Lung (tissue), 11 donors: ENCODE measurements at regions not wholly inside any gene's neighbourhood (a gene's known extent, or its start where the extent isn't known, plus 50 kb on each side); places are given as distances from the start of the nearest gene placed in this dataset.

ENCODE experiments used
- ATAC-seq: fragments of 200-7000 bp; cut with Tn5 transposase; one replicate; pipeline ENCODE4 v1.9.1; 2020; ENCODE audit warnings: moderate number of reproducible peaks; ENCODE audit not compliant: insufficient read depth, low FRiP score
- DNase-seq, 3 donors: peaks; one replicate each; pipeline ENCODE4 v3.0.0-alpha.2; 2013 to 2017
- H3K27ac ChIP-seq, 2 donors: one replicate each; pipeline ENCODE4 v1.5.1; 2013; ENCODE audit warnings: mild to moderate bottlenecking in 2 of 2, moderate library complexity in 2 of 2, control low read depth in 1 of 2, inconsistent platforms in 1 of 2, low read depth in 1 of 2, low read length in 1 of 2
- H3K27me3 ChIP-seq, 3 donors: one replicate each; pipeline ENCODE4 v1.5.1; 2013; ENCODE audit warnings: low read length in 2 of 3; ENCODE audit not compliant: control insufficient read depth in 3 of 3, insufficient read depth in 3 of 3
- H3K36me3 ChIP-seq, 4 donors: one replicate each; pipeline ENCODE4 v1.5.1; 2013; ENCODE audit warnings: low read length in 4 of 4, mild to moderate bottlenecking in 1 of 4, moderate library complexity in 1 of 4; ENCODE audit not compliant: control insufficient read depth in 4 of 4, insufficient read depth in 4 of 4
- H3K4me1 ChIP-seq, 5 donors: one replicate each; pipeline ENCODE4 v1.5.1; 2013; ENCODE audit warnings: low read length in 5 of 5, mild to moderate bottlenecking in 2 of 5, moderate library complexity in 1 of 5; ENCODE audit not compliant: control insufficient read depth in 5 of 5, insufficient read depth in 5 of 5
- H3K4me3 ChIP-seq: one replicate; pipeline ENCODE4 v1.5.1; 2013; ENCODE audit warnings: mild to moderate bottlenecking, control low read depth, moderate library complexity
- H3K9ac ChIP-seq, 2 donors: one replicate each; pipeline ENCODE4 v1.5.1; 2013; ENCODE audit warnings: low read length in 2 of 2, control low read depth in 1 of 2; ENCODE audit not compliant: insufficient read depth in 1 of 2
- H3K9me3 ChIP-seq, 4 donors: one replicate each; pipeline ENCODE4 v1.5.1; 2013; ENCODE audit warnings: low read length in 3 of 4, mild to moderate bottlenecking in 1 of 4, moderate library complexity in 1 of 4; ENCODE audit not compliant: control insufficient read depth in 4 of 4, insufficient read depth in 3 of 4
- WGBS, 2 donors: extraction: QIAGEN DNeasy Blood & Tissue Kit; methylation state at CpG; one replicate each; pipeline ENCODE4 v1.1.7; 2013; 5-methylcytosine and 5-hydroxymethylcytosine counted together
- TF ChIP-seq, protein P1 (sequence below): IDR thresholded peaks from 2 replicates; pipeline ENCODE4 v1.5.1; 2012; ENCODE audit warnings: mild to moderate bottlenecking; ENCODE audit errors: control extremely low read depth, extremely low read depth
- donor health status: control.
- donor health status: control.
- donor health status: Bipolar disorder and iron deficiency.
- donor health status: healthy.
- donor health status: DM: yes; HTN: yes; CAD: no.

GRCh38 chr1:234877761-234878160 is 250.9 kb downstream of the TOMM20 start:
- no peak overlapping the region for H3K27ac ChIP-seq
- no peak overlapping the region for H3K9ac ChIP-seq
- DNase-seq (no peak), ATAC-seq (no peak)
- no peaks in the 10 kb centered on the region for H3K27me3 ChIP-seq
- H3K36me3 ChIP-seq = no peaks in the 10 kb centered on the region
- no peaks in the 10 kb centered on the region for H3K9me3 ChIP-seq
- peaks cover 0 to 12% (median 5%) of the 10 kb centered on the region in 5 donors for H3K4me1 ChIP-seq
- TF ChIP-seq, protein P1, sequence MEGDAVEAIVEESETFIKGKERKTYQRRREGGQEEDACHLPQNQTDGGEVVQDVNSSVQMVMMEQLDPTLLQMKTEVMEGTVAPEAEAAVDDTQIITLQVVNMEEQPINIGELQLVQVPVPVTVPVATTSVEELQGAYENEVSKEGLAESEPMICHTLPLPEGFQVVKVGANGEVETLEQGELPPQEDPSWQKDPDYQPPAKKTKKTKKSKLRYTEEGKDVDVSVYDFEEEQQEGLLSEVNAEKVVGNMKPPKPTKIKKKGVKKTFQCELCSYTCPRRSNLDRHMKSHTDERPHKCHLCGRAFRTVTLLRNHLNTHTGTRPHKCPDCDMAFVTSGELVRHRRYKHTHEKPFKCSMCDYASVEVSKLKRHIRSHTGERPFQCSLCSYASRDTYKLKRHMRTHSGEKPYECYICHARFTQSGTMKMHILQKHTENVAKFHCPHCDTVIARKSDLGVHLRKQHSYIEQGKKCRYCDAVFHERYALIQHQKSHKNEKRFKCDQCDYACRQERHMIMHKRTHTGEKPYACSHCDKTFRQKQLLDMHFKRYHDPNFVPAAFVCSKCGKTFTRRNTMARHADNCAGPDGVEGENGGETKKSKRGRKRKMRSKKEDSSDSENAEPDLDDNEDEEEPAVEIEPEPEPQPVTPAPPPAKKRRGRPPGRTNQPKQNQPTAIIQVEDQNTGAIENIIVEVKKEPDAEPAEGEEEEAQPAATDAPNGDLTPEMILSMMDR = no peak
- WGBS, 2 donors = 95 to 97% methylated on average over 7 of the region's 7 CpGs
- no peak overlapping the region for H3K4me3 ChIP-seq

- peak overlapping the region; percentile 7 to 59 for H3K27ac ChIP-seq
- 39 to 46% methylated on average over 15 of the region's 15 CpGs for WGBS, 2 donors
- ATAC-seq (peak; percentile 71), DNase-seq (peak; percentile 34 to 78 (median 60))
- H3K27me3 ChIP-seq = no peaks in the 10 kb centered on the region
- TF ChIP-seq, protein P1 = no peak
- no peaks in the 10 kb centered on the region for H3K9me3 ChIP-seq
- H3K4me1 ChIP-seq = peaks cover 0 to 12% (median 5%) of the 10 kb centered on the region in 5 donors
- H3K9ac ChIP-seq = no peak overlapping the region
- H3K36me3 ChIP-seq = no peaks in the 10 kb centered on the region
- H3K4me3 ChIP-seq = no peak overlapping the region
These were observed 252.4 kb downstream of the TOMM20 start for GRCh38 chr1:234875953-234876855.

DNA sequence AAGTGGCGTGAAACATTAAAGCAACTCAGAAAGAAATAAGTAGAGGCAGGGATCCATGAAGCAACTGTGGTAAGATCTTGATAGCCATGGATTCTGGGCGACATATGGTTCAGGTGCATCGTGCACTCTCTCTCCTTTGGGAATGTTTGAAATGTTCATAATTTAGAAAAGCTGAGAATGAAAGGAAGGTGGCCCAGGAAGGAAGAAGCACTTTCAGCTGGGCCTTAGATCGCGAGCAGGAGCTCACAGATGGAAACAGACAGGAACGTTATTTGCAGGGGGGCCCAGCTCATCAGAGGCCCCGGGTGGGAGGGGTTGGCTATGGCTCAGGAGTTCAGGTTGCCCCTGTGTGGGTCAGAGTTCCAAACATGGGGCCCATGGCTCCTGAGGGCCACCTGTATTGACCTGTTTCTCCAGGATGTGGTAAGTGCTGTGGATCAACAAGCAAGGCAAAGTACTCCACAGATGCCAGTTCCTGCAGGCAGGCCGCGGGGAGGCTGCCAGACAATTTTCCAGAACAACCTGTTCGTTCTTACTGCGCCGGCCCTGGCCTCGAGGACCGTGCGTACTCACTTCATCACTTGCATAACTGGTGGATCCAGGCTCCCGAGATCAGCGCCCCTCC is 253.2 kb downstream of the TOMM20 start:
- 58 to 66% methylated on average over 17 of the region's 17 CpGs for WGBS, 2 donors
- Histone ChIP-seq H3K9ac (no peak overlapping the region), H3K4me3 (no peak overlapping the region), H3K36me3 (no peaks in the 10 kb centered on the region), H3K4me1 (peaks cover 0 to 12% (median 5%) of the 10 kb centered on the region in 5 donors), H3K27ac (peak overlapping the region in 1 of 2 donors; percentile 59), H3K9me3 (no peaks in the 10 kb centered on the region), H3K27me3 (no peaks in the 10 kb centered on the region)
- DNase-seq = peak in 2 of 3 donors; percentile 34 to 59
- ATAC-seq = peak; percentile 54
- TF ChIP-seq, protein P1 = no peak
